ENCODE measurements at regions not wholly inside any gene's neighbourhood (a gene's known extent, or its start where the extent isn't known, plus 50 kb on each side); places are given as distances from the start of the nearest gene placed in this dataset.

- TF ChIP-seq POLR2AphosphoS5 (IDR thresholded peaks at IDR 0.05; ENCODE audit: low read depth, low read length) (no peak), POLR2A (IDR thresholded peaks at IDR 0.05; ENCODE audit: low read depth, low read length) (no peak)
Measured at GRCh38 chr6:105509506-105510331, 106.8 kb upstream of the PREP start.

Measured in GM12892 (cell line).